HG03280 (cell line): ENCODE measurements at regions not wholly inside any gene's neighbourhood (a gene's known extent, or its start where the extent isn't known, plus 50 kb on each side); places are given as distances from the start of the nearest gene placed in this dataset.

Experiments used
- ATAC-seq: cut with Tn5 transposase; IDR thresholded peaks from one replicate; pipeline ENCODE4 v1.9.1; 2021; ENCODE audit warnings: mild to moderate bottlenecking, moderate library complexity; ENCODE audit not compliant: unreplicated experiment

DNA sequence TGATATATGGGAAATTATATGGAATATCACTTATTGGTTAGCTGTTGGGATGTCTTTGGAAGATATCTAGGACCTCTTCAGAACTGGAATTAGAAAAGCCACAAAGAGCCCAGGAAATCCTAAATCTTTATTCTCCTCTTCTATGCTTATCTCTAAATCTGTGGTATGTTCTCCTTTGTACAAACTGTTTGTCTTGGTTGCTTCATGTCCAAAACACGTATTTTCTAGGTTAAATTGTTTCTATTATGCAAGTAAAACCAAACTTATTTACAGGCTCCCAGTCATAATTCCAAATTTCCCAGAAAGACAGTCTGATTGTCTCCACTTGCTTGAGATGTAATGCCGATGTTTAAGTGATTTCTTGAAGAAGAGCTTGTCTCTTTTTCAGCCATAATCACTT lies 650.9 kb downstream of the CDH11 start:
- ATAC-seq = no peak

DNA sequence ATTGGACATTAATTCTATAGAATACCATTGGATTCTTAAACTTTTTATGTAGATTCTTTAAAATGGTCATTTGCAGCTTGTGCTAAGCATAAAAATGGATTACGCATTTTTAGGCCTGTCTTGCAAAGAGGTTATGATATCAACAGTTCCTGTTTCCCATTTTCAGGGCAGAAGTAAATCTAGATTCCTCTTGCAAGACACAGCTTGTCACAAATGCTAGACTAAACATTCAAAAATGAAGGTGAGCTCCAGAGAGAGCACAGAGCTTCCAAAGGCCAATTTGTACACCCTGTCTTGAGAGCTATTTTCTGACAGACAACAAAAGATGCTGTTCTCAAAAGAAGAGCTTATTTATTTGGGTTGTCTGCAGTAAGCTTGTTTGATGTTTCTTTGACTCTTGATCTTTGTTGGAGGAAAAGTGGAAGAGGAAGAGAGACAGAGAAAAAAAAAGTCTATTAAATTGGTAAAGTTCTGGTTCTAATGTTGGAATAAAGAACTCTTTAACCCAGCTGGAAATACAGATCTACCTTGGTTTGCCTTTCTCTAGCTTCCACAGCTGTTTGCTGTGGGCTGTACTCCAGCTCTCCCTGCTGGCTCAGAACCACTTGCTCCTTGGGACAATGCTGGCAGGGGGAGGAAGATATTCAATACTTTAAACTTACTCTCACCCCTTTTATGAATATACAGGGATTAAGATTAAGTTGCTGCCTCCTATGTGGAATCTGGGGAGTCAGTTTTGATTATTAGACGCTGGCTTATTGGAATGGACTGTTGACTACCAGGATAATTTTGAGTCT lies 651.8 kb downstream of the CDH11 start:
- ATAC-seq = no peak

DNA sequence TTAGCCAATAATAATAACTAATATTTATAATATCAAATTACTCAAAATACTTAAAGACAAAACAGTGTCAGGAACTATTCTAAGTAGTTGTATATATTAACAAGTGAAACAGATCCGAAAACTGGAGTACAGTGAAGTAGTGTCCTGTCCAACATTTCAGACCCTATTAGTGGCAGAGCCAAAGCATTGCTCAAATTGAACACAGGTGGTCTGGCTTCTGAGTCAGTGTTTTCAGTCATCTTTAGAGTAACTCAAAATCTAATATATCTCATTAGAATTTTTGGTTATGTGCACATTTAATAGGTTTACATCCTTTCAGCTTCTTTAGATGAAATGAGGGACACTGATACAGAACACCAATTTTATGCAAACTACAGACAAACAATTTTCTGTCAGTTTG lies 652.5 kb downstream of the CDH11 start:
- no peak for ATAC-seq

DNA sequence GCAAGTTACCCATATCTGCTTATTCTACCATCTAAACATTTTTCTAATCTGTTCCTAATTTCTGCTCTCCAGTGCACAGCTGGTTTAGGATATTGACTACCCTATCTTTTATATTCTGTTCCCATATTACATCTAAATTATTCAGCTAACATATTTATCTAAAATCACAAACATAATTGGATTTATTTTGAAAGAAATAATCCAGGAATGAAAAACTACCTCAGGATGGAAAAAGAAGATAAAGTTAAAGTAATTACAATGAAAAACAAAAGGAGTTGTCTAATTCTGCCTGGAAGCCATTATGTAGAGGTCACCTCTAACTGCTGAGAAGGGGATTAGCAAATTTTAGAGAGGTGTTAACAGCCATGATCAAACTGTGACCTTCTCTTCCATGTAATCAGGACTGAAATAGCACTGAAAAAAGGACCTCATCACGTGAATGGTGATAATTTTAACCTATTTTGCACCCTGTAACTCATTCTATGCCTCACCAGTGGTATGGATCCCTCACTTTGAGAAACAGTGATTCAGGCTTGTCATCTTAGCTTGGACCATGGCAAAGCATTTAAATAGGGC lies 653.3 kb downstream of the CDH11 start:
- no peak for ATAC-seq

DNA sequence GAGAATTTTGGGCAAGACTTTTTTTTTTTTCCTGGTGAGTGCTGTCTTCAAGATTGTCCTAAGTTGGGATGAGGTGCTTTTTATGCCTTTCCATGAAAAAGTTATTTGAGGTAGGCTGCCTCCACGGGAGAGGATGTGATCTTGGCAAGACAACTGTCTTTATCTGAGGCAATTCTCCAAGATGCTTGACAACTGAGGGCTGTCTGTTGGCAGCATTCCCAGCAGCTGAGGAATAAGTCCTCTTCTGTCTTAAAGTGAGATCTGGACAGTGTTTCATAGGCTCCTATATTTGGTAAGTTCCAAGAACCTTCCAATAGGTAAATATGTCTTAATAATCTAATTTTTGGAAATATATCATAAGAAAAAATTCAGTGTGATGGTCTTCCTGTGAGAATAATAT lies 662.0 kb downstream of the CDH11 start:
- no peak for ATAC-seq

DNA sequence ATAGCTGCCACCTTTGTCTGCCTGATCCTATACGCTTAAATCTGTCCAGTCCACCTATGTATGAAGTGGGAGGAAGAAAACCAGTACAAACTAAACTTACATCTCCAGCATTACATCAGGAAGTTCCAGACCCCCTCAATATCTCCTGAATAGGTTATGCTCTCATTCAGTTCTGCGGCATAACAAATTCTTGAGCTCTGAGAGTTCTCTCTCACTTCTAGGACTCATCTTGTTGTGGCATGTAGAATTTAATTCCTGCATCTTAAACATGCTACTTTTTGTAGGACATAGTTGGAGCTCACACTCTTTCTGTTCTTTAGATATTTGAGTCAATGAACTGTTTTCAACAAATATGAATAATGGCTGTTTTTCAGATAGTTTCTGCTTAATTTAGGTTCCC lies 662.5 kb downstream of the CDH11 start:
- ATAC-seq = no peak

DNA sequence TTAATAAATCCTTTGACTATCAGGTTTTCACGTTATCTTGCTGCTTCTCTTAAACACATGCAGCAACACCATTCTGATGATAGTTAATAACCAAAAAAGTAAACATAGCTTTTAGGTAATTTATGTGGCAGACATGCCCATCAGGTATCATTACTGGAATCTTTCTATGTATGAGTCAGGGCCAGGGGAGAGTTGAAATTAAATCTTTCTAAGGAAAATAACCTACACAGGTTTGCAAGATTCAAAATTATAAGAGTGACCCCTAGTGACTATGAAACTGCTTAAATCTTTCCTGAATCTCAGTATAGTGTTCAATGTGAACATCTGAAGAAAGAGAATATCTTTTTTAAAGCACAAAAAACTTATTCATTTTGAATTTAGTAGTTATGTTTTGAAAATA lies 666.6 kb downstream of the CDH11 start:
- ATAC-seq = no peak

DNA sequence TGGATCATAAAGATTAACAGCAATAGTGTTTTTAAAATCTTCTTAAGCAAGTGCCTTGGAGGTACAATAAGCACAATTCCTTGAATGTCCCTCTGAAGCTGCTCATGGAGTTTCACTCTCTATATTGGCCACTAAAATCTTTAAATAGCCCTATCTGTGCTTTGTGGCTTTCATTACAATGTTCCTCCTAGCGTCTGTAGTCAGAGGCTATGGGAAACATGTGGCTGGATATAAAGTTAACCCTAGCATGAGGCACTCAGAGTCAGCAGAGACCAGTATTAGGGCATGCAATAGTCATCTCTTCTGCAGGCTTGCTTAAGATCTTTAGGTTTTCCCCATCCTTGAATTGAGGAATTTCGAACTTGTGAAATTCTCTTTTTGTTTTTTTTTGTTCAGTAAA lies 668.2 kb downstream of the CDH11 start:
- no peak for ATAC-seq

DNA sequence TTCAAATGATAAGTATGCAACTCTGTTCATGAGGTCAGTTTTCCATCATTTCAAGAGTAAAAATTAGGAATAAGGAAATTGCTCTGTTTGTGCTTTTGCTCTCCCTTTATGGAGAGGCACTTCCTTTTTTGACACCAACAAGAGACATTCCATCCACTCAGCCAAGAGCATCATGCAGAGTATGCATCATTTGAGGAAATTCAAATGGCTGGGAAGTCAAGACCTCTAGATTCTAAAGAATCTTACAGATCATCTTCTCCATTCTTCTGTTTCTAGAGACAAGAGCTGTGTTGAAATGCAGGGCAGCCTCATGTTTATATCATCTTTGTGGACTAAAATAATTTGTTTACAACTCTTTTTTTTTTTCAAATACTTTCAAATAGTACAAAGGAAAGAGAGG lies 669.4 kb downstream of the CDH11 start:
- ATAC-seq = no peak

DNA sequence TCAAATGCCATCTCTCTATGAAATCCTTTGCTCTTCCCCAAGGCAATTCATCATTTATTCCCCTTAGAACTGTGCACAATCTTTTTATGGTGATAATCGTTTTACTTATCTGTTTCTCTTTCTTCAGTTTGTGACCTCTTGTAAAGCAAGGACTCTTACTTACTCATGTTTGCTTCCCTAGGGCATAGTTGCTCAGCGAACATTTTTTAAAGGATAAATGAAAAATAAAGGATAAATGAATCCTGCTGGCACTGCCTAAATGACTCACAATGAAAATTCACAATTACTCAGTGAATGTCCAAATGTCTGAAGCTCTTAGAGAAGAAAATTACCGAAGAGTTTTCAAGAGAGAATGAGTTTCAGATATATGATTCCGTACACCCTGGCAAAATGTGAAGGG lies 671.7 kb downstream of the CDH11 start:
- ATAC-seq = no peak

DNA sequence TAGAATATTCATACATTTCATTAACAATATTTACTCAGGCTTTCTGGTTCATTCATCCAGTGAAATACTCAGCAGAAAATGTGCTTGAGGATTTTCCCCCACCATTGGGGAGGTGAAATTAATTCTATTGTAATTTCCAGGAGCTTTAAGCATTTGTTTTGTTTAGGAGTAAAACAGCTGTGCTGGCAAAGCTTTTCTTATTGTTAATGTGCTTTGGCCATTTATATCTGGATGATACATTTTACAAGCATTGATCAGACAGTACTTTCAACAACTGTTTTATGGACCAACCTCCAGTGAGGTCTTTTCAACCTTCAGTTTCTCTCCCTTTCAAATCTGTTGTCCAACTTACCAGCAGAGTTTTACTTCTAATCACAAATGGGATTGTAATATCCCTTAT lies 672.4 kb downstream of the CDH11 start:
- no peak for ATAC-seq

DNA sequence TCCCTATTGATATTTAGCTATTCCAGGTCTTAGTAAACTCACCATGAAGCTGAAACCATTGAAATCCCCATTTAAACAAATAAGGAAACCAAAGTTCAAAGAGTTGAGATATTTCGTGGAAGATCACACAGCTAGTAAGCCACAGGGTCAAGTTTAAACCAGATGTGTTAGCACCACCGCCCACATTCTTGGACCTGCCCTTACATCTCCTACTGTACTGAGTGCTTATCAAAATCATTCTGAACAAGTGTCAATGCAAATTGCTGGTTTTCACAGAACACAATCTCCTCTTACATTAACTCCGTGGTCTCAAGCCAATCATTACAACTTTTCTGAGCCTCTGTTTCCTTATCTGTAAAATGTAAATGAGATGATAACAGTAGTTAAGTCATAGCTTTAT lies 676.2 kb downstream of the CDH11 start:
- ATAC-seq = no peak

DNA sequence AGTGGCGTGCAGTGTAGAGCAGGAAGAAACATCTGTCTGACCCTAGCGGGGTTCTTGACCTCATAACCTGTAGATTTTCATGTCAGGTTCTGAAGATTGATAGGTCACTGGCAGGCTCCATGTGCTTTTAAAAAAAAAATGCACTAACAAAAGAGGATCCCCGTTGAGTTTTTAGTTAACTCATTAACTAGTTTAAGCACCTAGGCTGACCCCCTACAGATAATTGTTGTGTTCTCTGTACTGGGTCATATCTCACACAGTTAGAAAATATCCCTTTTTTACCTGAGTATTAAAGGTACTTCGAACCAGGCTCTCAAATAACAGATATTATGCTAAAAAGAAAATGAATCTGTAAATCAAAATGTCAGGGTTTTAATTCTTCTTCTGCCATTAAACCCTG lies 676.6 kb downstream of the CDH11 start:
- no peak for ATAC-seq

DNA sequence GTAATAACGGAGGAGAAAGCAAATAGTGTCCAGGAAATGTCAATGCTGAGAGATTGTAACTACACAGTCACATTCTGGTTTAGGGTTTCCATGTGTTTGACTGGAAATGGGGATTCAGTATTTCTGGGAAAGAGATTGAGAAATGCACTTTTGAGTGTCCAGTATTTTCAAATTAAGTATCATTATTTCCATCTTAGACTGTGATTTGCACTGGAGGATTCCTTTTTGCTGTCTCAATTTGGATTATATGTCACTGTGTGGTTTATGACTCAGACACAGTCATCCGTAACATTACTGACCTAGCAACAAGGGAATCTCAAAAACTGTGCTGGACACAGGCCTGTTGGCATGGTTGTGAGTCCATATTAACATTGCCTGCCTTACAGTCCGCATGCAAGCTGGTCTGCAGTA lies 681.4 kb downstream of the CDH11 start:
- ATAC-seq = no peak

DNA sequence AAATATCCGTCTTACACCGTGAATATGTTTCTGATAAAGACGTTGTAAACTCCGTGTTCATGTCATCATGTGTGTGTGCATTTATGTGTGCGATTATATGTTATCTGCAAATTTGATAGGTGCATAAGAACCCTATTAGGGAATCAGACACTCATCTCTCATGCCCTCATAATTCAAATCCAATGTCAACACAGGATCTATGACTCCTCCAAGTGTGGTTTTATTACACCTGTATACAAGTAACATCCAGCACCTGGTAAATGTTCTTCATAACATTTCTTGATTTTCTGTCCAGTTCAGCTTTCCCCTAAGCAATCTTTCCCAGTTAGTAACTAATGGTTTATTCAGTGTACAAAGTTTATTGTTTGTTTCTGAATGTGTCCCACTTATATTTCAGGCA lies 681.9 kb downstream of the CDH11 start:
- no peak for ATAC-seq

DNA sequence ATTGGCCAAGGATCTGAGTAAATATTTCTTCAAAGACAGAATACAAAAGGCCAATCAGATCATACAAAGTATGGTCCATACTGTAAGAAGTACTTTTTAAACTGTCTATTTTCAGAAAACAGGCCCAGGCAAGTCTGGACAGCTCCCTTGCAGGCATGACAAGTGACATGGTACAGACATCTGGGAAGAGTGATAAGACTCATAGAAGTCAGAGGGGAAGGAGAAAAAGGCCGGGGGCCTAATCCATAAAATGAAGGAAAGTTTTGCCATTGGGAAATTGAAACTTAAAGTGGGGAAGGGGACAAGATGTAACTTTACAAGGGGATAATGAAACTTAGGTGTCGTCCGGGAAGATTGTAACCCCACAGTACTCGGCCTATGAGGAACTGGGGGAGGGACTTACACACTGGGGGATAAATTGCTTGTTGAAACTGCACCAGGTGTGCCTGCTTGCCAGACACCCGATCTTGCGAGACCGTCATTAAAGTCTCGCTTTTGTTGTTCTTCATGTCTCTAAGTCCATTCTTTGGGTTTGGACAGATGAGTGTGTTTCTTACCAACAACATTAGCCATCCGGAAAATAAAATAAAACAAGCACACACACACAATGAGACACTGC lies 684.0 kb downstream of the CDH11 start:
- ATAC-seq = no peak

DNA sequence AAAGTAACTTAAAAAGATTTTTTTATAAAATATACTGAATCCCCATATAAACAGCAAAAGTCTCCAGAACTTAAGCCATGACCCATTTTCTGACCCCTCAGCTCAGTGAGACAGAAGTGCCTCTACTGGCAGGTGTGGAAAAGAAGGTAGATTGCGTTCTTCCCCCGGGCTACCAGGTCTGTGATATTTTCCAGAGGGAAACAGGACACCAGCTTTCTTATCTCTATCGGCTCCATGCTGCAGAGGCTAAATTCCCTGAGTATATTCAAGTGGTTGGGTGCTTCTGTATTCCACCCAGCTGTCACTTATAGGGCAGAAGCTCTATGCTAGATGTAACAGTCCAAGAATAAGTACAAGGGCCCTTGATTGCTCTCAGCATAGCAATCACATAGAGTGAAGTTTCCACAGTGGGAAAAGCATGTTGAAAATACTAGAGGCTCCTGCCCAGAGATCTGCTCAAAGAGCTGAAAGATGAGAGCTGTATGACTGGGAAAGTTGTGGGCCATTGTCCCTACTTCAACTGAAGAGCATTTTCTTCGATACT lies 687.3 kb downstream of the CDH11 start:
- no peak for ATAC-seq

DNA sequence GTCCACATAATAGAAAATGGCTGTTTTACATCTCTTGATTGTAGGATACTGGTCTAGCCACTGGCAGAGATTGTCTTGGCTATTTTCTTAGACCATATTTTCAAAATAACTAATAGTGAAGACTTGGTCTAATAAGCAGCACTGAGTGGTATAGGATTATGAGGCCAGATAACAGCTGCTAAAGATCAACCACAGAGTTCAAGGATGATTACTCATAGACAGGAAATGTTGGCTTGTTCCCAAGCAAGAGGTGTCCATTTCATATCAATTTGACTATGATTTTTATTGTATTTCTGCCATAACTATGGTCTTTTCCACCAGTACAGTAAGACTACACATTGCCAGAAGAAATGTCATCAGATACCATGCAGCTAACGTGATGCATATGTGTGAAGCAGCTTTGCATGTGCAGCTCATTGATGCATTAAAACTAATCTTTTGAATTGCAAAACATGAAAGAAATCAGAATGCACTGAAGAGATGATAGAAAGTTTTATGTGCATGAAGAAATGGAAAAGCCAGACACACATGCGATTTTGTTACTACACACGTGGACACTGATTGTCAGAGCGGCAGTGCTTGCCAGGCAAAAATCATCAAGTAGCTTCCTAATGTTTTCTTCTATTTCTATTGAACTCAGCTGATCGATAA lies 693.3 kb downstream of the CDH11 start:
- ATAC-seq = no peak

DNA sequence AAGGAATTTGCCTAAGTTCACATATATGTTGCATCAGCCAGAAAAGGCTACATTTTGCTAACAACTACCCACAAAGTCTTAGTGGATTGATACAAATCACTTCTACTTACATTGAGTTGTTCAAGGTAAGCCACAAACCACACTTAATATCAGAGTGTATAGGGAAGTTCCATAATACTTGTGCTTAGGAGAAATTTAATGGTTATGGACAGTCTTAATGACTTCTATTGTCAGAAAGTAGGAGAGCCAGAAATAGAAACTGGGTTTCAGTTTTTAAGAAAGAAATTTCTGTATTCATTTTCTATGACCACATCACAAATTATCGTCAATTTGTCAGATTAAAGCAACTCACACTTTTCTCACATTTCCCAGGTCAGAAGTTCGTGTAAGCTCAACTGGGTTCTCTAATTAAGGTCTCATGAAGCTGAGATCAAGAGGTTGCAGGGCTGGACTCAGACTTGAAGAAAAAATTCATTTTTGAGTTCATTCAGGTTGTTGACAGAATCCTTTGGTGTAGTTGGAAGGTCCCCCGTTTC lies 695.7 kb downstream of the CDH11 start:
- ATAC-seq = no peak

DNA sequence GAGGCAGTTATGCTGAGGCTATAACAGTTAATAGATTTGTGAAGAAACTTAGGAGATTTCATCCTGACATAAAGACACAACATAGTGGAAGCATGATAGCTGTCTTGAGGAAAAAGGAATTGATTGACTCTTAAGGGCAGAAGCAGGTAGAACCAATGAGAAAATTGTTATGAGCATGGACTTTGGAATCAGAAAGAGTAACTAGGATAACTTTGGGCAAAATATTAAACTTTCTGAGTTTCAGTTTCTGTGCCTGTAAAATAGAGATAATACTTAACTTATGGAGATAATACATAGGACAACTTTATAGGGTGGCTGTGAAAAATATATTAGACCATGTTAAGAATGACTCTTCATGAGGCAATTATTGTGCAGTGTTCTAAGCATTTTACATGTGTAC lies 696.5 kb downstream of the CDH11 start:
- ATAC-seq = no peak

DNA sequence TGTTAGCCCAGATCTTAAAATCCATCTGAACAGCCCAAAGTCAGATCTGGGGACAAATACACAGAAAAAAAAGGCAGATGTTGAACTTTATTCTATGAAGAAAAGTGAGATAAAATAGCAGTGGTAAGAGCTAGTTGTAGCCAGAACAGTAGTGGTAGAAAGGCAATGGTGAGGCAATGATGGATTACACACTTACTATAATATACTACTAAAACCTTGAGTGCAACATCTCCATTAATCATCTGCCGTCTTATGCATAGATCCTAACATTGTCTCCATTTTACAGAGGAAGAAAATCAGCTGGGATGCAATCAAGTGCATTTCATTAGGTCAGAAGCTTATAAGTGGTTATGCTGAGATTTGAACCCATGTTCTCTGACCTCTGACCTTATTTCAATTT lies 699.6 kb downstream of the CDH11 start:
- ATAC-seq = no peak
